SK-N-SH (cell line): ENCODE measurements at regions not wholly inside any gene's neighbourhood (a gene's known extent, or its start where the extent isn't known, plus 50 kb on each side); places are given as distances from the start of the nearest gene placed in this dataset.

ENCODE experiments used
- CTCF ChIA-PET: fragments of 300-600, 350-600 bp; formaldehyde crosslinking; extraction: SDS; loops from one replicate; lab custom pipeline; 2021; lab: Yijun Ruan, JAX
- POLR2A ChIA-PET: fragments of 350-600 bp; sonication (Branson Sonifier 250); formaldehyde crosslinking; extraction: SDS; loops from one replicate; lab custom pipeline; 2020; ENCODE audit warnings: antibody characterized with exemption, inconsistent platforms; lab: Yijun Ruan, JAX
- DNase-seq: peaks from one replicate; pipeline ENCODE4 v3.0.0; 2012
- H2AFZ ChIP-seq: fragments of 200-600 bp; sonication (generic); 2 replicates; pipeline ENCODE4 v1.8.1; 2016; ENCODE audit warnings: antibody characterized with exemption, mild to moderate bottlenecking, low read depth
- H3F3A ChIP-seq: fragments of 200-600 bp; sonication (generic); replicated peaks from 2 replicates; pipeline ENCODE3; 2016; ENCODE audit warnings: antibody characterized with exemption, mild to moderate bottlenecking; ENCODE audit not compliant: insufficient read depth
- H3K27ac ChIP-seq, 2 experiments: fragments of 200-500 bp in 1 of 2; fragments of 200-600 bp in 1 of 2; sonication (Bioruptor generic) in 1 of 2; sonication (generic), shearing (Covaris generic) in 1 of 2; 2 replicates each; pipeline versions ENCODE4 v1.5.1 to v1.6.1; 2014 to 2016; ENCODE audit warnings: low read depth in 2 of 2, inconsistent platforms in 1 of 2, low read length in 1 of 2, mild to moderate bottlenecking in 1 of 2, mixed read lengths in 1 of 2
- H3K27me3 ChIP-seq: fragments of 200-600 bp; sonication (generic), shearing (Covaris generic); 2 replicates; pipeline ENCODE4 v1.6.1; 2016; ENCODE audit warnings: mixed run types; ENCODE audit not compliant: insufficient read depth
- H3K36me3 ChIP-seq, 2 experiments: fragments of 200-500 bp in 1 of 2; fragments of 200-600 bp in 1 of 2; sonication (Bioruptor generic) in 1 of 2; sonication (generic) in 1 of 2; replicated peaks in 1 of 2; 2 replicates each; pipeline versions ENCODE3 to v1.5.1; 2014 to 2016; ENCODE audit warnings: low read length in 1 of 2, mild to moderate bottlenecking in 1 of 2; ENCODE audit not compliant: insufficient read depth in 2 of 2, control insufficient read depth in 1 of 2
- H3K4me1 ChIP-seq, 2 experiments: fragments of 200-500 bp in 1 of 2; fragments of 200-600 bp in 1 of 2; sonication (Bioruptor generic) in 1 of 2; sonication (generic), shearing (Covaris generic) in 1 of 2; 2 replicates each; pipeline versions ENCODE4 v1.5.1 to v1.6.1; 2014 to 2016; ENCODE audit warnings: low read depth in 1 of 2, low read length in 1 of 2, mixed run types in 1 of 2; ENCODE audit not compliant: insufficient read depth in 2 of 2, control insufficient read depth in 1 of 2
- H3K4me2 ChIP-seq: fragments of 200-600 bp; sonication (generic), shearing (Covaris generic); 2 replicates; pipeline ENCODE4 v1.6.1; 2017; ENCODE audit warnings: mixed run types
- H3K4me3 ChIP-seq, 2 experiments: fragments of 200-500 bp in 1 of 2; fragments of 200-600 bp in 1 of 2; sonication (Bioruptor generic) in 1 of 2; sonication (generic), shearing (Covaris generic) in 1 of 2; 2 replicates each; pipeline versions ENCODE4 v1.5.1 to v1.8.1; 2014 to 2016; ENCODE audit warnings: low read depth in 2 of 2, inconsistent platforms in 1 of 2, low read length in 1 of 2, mild to moderate bottlenecking in 1 of 2, mixed read lengths in 1 of 2, moderate library complexity in 1 of 2
- H3K79me2 ChIP-seq: fragments of 200-600 bp; sonication (generic); 2 replicates; pipeline ENCODE4 v1.8.1; 2017; ENCODE audit warnings: mild to moderate bottlenecking; ENCODE audit not compliant: insufficient read depth
- H3K9ac ChIP-seq: fragments of 200-600 bp; sonication (generic); 2 replicates; pipeline ENCODE4 v1.6.1; 2017; ENCODE audit warnings: mixed run types
- H3K9me2 ChIP-seq: fragments of 200-600 bp; sonication (generic); 2 replicates; pipeline ENCODE4 v1.6.1; 2017; ENCODE audit warnings: mixed run types
- H3K9me3 ChIP-seq: fragments of 200-600 bp; sonication (generic); 2 replicates; pipeline ENCODE4 v1.6.1; 2017; ENCODE audit warnings: mixed run types, mild to moderate bottlenecking, moderate library complexity
- H4K20me1 ChIP-seq: fragments of 200-600 bp; sonication (generic); 2 replicates; pipeline ENCODE4 v1.6.1; 2017; ENCODE audit warnings: mild to moderate bottlenecking, mixed run types; ENCODE audit not compliant: insufficient read depth
- CHD2 ChIP-seq: fragments of 150-350 bp; IDR thresholded peaks from 2 replicates; pipeline ENCODE4 v1.6.1; 2018; ENCODE audit warnings: low read length; ENCODE audit not compliant: partially characterized antibody
- CTCF ChIP-seq: fragments of 200-600 bp; sonication (generic); IDR thresholded peaks from 2 replicates; pipeline ENCODE4 v1.6.1; 2017; ENCODE audit warnings: antibody characterized with exemption, mild to moderate bottlenecking, moderate library complexity
- ELF1 ChIP-seq: IDR thresholded peaks from 2 replicates; pipeline ENCODE4 v1.4.0; 2012
- FOSL2 ChIP-seq: IDR thresholded peaks from 2 replicates; pipeline ENCODE4 v1.4.0; 2012; ENCODE audit warnings: low read depth, mild to moderate bottlenecking, moderate library complexity, borderline replicate concordance
- GABPA ChIP-seq: IDR thresholded peaks from 2 replicates; pipeline ENCODE4 v1.4.0; 2012; ENCODE audit warnings: low read depth, mild to moderate bottlenecking
- JUND ChIP-seq: IDR thresholded peaks from 2 replicates; pipeline ENCODE4 v1.4.0; 2012
- MEF2A ChIP-seq: IDR thresholded peaks from 2 replicates; pipeline ENCODE4 v1.4.0; 2012; ENCODE audit warnings: low read depth, borderline replicate concordance
- MXI1 ChIP-seq: IDR thresholded peaks from 2 replicates; pipeline ENCODE4 v1.6.1; 2012; ENCODE audit warnings: mild to moderate bottlenecking, low read depth, low read length, improper control_type of control experiment
- NFIC ChIP-seq: IDR thresholded peaks from 2 replicates; pipeline ENCODE4 v1.4.0; 2012; ENCODE audit warnings: borderline replicate concordance
- NRF1 ChIP-seq: IDR thresholded peaks from 2 replicates; pipeline ENCODE4 v1.6.1; 2012; ENCODE audit warnings: low read depth, mild to moderate bottlenecking, low read length
- PBX3 ChIP-seq: IDR thresholded peaks from 2 replicates; pipeline ENCODE4; 2012
- POLR2AphosphoS5 ChIP-seq: IDR thresholded peaks from 2 replicates; pipeline ENCODE4 v1.6.1; 2012; ENCODE audit warnings: low read depth, low read length
- TAF1 ChIP-seq: IDR thresholded peaks from 2 replicates; pipeline ENCODE4 v1.6.1; 2012; ENCODE audit warnings: low read depth, mild to moderate bottlenecking, low read length, moderate library complexity, borderline replicate concordance
- USF2 ChIP-seq: fragments of 150-350 bp; IDR thresholded peaks from 2 replicates; pipeline ENCODE4 v1.6.1; 2017; ENCODE audit warnings: antibody characterized with exemption, low read length, low read depth, borderline replicate concordance
- WGBS: methylation state at CpG from one replicate; pipeline ENCODE4 v1.1.6; 2017; ENCODE audit warnings: low lambda C conversion rate; 5-methylcytosine and 5-hydroxymethylcytosine counted together

GRCh38 chr5:51034222-51034901 is 348.9 kb upstream of the ISL1 start (continued):
- TF ChIP-seq PBX3 (no peak), ELF1 (no peak), CHD2 (no peak), GABPA (no peak), MXI1 (no peak), TAF1 (no peak), NRF1 (no peak), JUND (no peak), FOSL2 (no peak), NFIC (no peak), USF2 (no peak), POLR2AphosphoS5 (no peak)
- TF ChIP-seq, all 33 proteins: peak for 0

- H4K20me1 ChIP-seq, result no peaks in the 10 kb centered on the region
- CTCF ChIA-PET, result no interaction called here
- no peak for TF ChIP-seq FOSL2
- TF ChIP-seq CTCF, result no peak
- TF ChIP-seq MEF2A, result no peak
- TF ChIP-seq NFIC, result no peak
- TF ChIP-seq, all 33 proteins: peak for 0
- Histone ChIP-seq H3K27ac (no peak overlapping the region), H3K36me3 (no peaks in the 10 kb centered on the region), H3K9me2 (0 out of 2 replicates have a peak, but pooled peaks cover 3% of the 10 kb centered on the region), H2AFZ (no peak overlapping the region), H3K79me2 (no peaks in the 10 kb centered on the region), H3K9me3 (no peaks in the 10 kb centered on the region), H3K4me3 (no peak overlapping the region), H3K27me3 (no peaks in the 10 kb centered on the region), H3K4me2 (no peak overlapping the region), H3K4me1 (no peaks in the 10 kb centered on the region), H3K9ac (no peak overlapping the region), H3F3A (no peaks in the 10 kb centered on the region)
- 45% methylated on average over 6 of the region's 6 CpGs for WGBS
- no peak for DNase-seq
- POLR2A ChIA-PET, result no interaction called here
These were observed 343.6 kb upstream of the ISL1 start for GRCh38 chr5:51039424-51040329.
